GM18511 (cell line): ENCODE measurements at regions not wholly inside any gene's neighbourhood (a gene's known extent, or its start where the extent isn't known, plus 50 kb on each side); places are given as distances from the start of the nearest gene placed in this dataset.
"Not testable (repeated sequence)": the region's sequence is repeated elsewhere in the genome, so short reads cannot be mapped to it uniquely, and the experiment has no call there.

Source experiments
- ATAC-seq: cut with Tn5 transposase; IDR thresholded peaks from one replicate; pipeline ENCODE4 v1.9.1; 2021; ENCODE audit warnings: mild to moderate bottlenecking, moderate library complexity; ENCODE audit not compliant: unreplicated experiment

GRCh38 chr3:84666468-84666867 lies 292.3 kb upstream of the CADM2 start:
- no peak for ATAC-seq

- no peak for ATAC-seq
These were observed 279.6 kb upstream of the CADM2 start for GRCh38 chr3:84679211-84679610.

GRCh38 chr3:84680700-84681099 lies 278.1 kb upstream of the CADM2 start:
- ATAC-seq: no peak

- no peak for ATAC-seq
These were observed 275.3 kb upstream of the CADM2 start for GRCh38 chr3:84683493-84683892.

GRCh38 chr3:84685467-84685866 lies 273.3 kb upstream of the CADM2 start:
- ATAC-seq: no peak

GRCh38 chr3:84692261-84692660 lies 266.5 kb upstream of the CADM2 start:
- ATAC-seq: no peak

- ATAC-seq: not testable (repeated sequence)
These were observed 248.5 kb upstream of the CADM2 start for GRCh38 chr3:84710288-84710687.

- ATAC-seq: no peak
These were observed 240.9 kb upstream of the CADM2 start for GRCh38 chr3:84717894-84718293.

- peak; percentile 86 for ATAC-seq
These were observed 233.9 kb upstream of the CADM2 start for GRCh38 chr3:84724877-84725276.

GRCh38 chr3:84727616-84728015 lies 231.2 kb upstream of the CADM2 start:
- no peak for ATAC-seq

GRCh38 chr3:84734731-84735130 lies 224.1 kb upstream of the CADM2 start:
- ATAC-seq: not testable (repeated sequence)

- ATAC-seq: no peak
These were observed 220.7 kb upstream of the CADM2 start for GRCh38 chr3:84738086-84738485.

- no peak for ATAC-seq
These were observed 215.8 kb upstream of the CADM2 start for GRCh38 chr3:84742915-84743425.

GRCh38 chr3:84744130-84744529 lies 214.7 kb upstream of the CADM2 start:
- ATAC-seq: no peak

- ATAC-seq: no peak
These were observed 202.9 kb upstream of the CADM2 start for GRCh38 chr3:84755860-84756259.

GRCh38 chr3:84759361-84759760 lies 199.4 kb upstream of the CADM2 start:
- no peak for ATAC-seq

GRCh38 chr3:84772841-84773240 lies 185.9 kb upstream of the CADM2 start:
- ATAC-seq: no peak

GRCh38 chr3:84783281-84783680 lies 175.5 kb upstream of the CADM2 start:
- no peak for ATAC-seq

- ATAC-seq: no peak
These were observed 168.8 kb upstream of the CADM2 start for GRCh38 chr3:84789961-84790360.

GRCh38 chr3:84806958-84807357 lies 151.8 kb upstream of the CADM2 start:
- ATAC-seq: no peak

- ATAC-seq: no peak
These were observed 138.7 kb upstream of the CADM2 start for GRCh38 chr3:84820126-84820525.

- no peak for ATAC-seq
These were observed 137.9 kb upstream of the CADM2 start for GRCh38 chr3:84820906-84821305.

GRCh38 chr3:84825817-84826216 lies 133.0 kb upstream of the CADM2 start:
- no peak for ATAC-seq

GRCh38 chr3:84830476-84830875 lies 128.3 kb upstream of the CADM2 start:
- no peak for ATAC-seq
